ENCODE measurements at regions not wholly inside any gene's neighbourhood (a gene's known extent, or its start where the extent isn't known, plus 50 kb on each side); places are given as distances from the start of the nearest gene placed in this dataset.

- Histone ChIP-seq H3K27ac (ENCODE audit: low read length) (no peak overlapping the region), H3K36me3 (ENCODE audit: control insufficient read depth, insufficient read depth, low read length) (no peaks in the 10 kb centered on the region), H3K9me3 (replicated peaks; ENCODE audit: control insufficient read depth, low read depth, low read length) (no peaks in the 10 kb centered on the region), H3K4me1 (ENCODE audit: control insufficient read depth, insufficient read depth, low read length) (no peaks in the 10 kb centered on the region), H3K27me3 (ENCODE audit: control insufficient read depth, insufficient read depth, low read length) (no peaks in the 10 kb centered on the region), H3K4me3 (ENCODE audit: low read length) (no peak overlapping the region)
- peak; percentile 63 for DNase-seq
- no CpG with 5 or more reads among the region's 3 CpGs for WGBS (ENCODE audit: insufficient coverage)
These were observed 664.7 kb upstream of the NEGR1 start for GRCh38 chr1:72946903-72947499.

- Histone ChIP-seq H3K4me3 (ENCODE audit: low read length) (no peak overlapping the region), H3K27ac (ENCODE audit: low read length) (peak overlapping the region; percentile 33), H3K36me3 (ENCODE audit: control insufficient read depth, insufficient read depth, low read length) (no peaks in the 10 kb centered on the region), H3K4me1 (ENCODE audit: control insufficient read depth, insufficient read depth, low read length) (no peaks in the 10 kb centered on the region), H3K9me3 (replicated peaks; ENCODE audit: control insufficient read depth, low read depth, low read length) (no peaks in the 10 kb centered on the region), H3K27me3 (ENCODE audit: control insufficient read depth, insufficient read depth, low read length) (no peaks in the 10 kb centered on the region)
- DNase-seq = peak; percentile 89
- WGBS (ENCODE audit: insufficient coverage) = no CpG with 5 or more reads among the region's 2 CpGs
These were observed 659.7 kb upstream of the NEGR1 start for GRCh38 chr1:72942008-72942407.

DNA sequence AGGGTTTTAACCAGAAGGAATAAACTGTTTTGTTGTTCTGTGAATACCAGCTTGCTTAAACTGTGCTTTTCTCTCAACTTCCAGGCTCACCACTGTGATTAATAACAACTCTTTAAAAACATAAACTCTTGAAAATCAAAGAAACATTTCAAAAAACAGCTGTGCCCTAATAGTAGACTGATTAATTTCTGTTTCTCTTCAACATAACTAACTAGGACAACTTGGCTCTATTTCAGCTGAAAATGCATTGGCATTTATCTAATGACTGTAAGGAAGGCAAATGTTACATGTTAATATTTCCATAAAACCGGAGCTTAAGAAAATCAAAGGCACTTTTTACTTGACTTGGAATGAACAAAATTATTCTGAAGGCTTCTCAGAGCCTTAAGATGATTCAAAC lies 656.1 kb upstream of the NEGR1 start:
- no peak for DNase-seq
- Histone ChIP-seq H3K27ac (ENCODE audit: low read length) (no peak overlapping the region), H3K4me3 (ENCODE audit: low read length) (no peak overlapping the region), H3K9me3 (replicated peaks; ENCODE audit: control insufficient read depth, low read depth, low read length) (no peaks in the 10 kb centered on the region), H3K4me1 (ENCODE audit: control insufficient read depth, insufficient read depth, low read length) (no peaks in the 10 kb centered on the region), H3K27me3 (ENCODE audit: control insufficient read depth, insufficient read depth, low read length) (no peaks in the 10 kb centered on the region), H3K36me3 (ENCODE audit: control insufficient read depth, insufficient read depth, low read length) (no peaks in the 10 kb centered on the region)
- WGBS (ENCODE audit: insufficient coverage) = no CpG with 5 or more reads among the region's 1 CpG

DNA sequence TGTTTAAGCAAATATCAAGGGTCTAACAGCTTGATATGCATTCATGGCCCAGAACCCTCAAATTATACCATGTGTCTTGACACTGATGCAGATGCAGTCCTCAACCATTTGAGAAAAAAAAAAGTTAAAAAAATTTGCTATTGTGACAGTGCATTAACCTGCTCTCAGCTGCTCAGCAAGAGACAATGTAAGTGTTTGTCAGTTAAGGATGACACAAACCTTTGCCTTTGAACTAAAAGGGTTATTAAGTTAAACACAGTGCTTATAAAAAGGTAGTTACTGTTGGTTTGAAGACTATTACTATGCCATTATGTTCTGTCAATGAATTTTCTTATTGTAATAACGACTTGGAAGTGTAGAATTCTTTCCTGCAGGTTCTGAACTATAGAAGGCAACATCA lies 655.6 kb upstream of the NEGR1 start:
- H3K4me3 ChIP-seq (ENCODE audit: low read length) = no peak overlapping the region
- WGBS (ENCODE audit: insufficient coverage) = no CpG with 5 or more reads among the region's 1 CpG
- no peaks in the 10 kb centered on the region for H3K9me3 ChIP-seq (replicated peaks; ENCODE audit: control insufficient read depth, low read depth, low read length)
- H3K27me3 ChIP-seq (ENCODE audit: control insufficient read depth, insufficient read depth, low read length) = no peaks in the 10 kb centered on the region
- no peak for DNase-seq
- no peaks in the 10 kb centered on the region for H3K36me3 ChIP-seq (ENCODE audit: control insufficient read depth, insufficient read depth, low read length)
- H3K4me1 ChIP-seq (ENCODE audit: control insufficient read depth, insufficient read depth, low read length) = no peaks in the 10 kb centered on the region
- H3K27ac ChIP-seq (ENCODE audit: low read length) = no peak overlapping the region

DNA sequence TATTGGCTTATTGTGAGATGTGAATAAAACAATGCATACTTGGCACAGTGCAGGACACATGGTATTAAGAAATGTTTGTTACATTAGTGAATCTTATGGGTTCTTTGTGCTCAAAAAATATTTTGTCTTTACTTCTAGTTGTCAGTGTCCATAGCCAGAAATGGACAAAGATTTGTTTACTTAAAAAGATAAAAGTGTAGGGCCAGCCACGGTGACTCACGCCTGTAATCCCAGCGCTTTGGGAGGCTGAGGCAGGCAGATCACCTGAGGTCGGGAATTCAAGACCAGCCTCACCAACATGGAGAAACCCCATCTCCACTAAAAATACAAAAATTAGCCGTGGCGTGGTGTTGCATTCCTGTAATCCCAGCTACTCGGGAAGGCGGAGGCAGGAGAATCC lies 654.6 kb upstream of the NEGR1 start:
- H3K4me1 ChIP-seq (ENCODE audit: control insufficient read depth, insufficient read depth, low read length) = no peaks in the 10 kb centered on the region
- peaks cover 1% of the 10 kb centered on the region for H3K9me3 ChIP-seq (replicated peaks; ENCODE audit: control insufficient read depth, low read depth, low read length)
- H3K4me3 ChIP-seq (ENCODE audit: low read length) = no peak overlapping the region
- 91% methylated on average over 4 of the region's 8 CpGs for WGBS (ENCODE audit: insufficient coverage)
- no peak for DNase-seq
- no peaks in the 10 kb centered on the region for H3K36me3 ChIP-seq (ENCODE audit: control insufficient read depth, insufficient read depth, low read length)
- H3K27ac ChIP-seq (ENCODE audit: low read length) = no peak overlapping the region
- H3K27me3 ChIP-seq (ENCODE audit: control insufficient read depth, insufficient read depth, low read length) = no peaks in the 10 kb centered on the region

DNA sequence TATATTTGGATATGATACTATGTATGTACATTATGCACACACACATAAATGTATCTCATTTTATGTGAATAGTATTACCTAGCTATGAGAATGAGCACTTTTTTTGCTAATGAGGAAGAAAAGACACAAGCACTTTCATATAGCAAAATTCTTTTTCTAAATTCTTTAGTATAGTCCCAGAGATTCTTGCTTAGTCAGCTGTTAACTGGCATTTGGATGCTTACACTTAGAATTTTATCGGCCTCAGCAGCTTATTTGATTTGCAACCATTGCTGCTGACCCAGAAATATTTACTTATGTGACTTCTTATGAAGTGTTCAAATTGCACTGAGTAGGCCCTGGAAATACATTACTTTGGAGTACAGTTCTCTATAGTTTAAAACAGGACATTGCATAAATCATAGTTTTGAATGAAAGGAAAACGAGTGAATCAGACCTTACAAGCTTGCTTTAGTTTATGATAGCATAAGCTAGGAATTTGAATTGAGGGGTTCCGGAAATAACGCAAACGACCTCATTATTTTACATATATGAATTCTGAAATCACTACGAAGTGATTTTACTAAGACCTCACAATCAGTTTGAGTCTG lies 653.9 kb upstream of the NEGR1 start:
- WGBS (ENCODE audit: insufficient coverage) = no CpG with 5 or more reads among the region's 6 CpGs
- Histone ChIP-seq H3K4me3 (ENCODE audit: low read length) (no peak overlapping the region), H3K27ac (ENCODE audit: low read length) (no peak overlapping the region), H3K36me3 (ENCODE audit: control insufficient read depth, insufficient read depth, low read length) (no peaks in the 10 kb centered on the region), H3K9me3 (replicated peaks; ENCODE audit: control insufficient read depth, low read depth, low read length) (peaks cover 2% of the 10 kb centered on the region), H3K4me1 (ENCODE audit: control insufficient read depth, insufficient read depth, low read length) (no peaks in the 10 kb centered on the region), H3K27me3 (ENCODE audit: control insufficient read depth, insufficient read depth, low read length) (no peaks in the 10 kb centered on the region)
- DNase-seq = no peak

DNA sequence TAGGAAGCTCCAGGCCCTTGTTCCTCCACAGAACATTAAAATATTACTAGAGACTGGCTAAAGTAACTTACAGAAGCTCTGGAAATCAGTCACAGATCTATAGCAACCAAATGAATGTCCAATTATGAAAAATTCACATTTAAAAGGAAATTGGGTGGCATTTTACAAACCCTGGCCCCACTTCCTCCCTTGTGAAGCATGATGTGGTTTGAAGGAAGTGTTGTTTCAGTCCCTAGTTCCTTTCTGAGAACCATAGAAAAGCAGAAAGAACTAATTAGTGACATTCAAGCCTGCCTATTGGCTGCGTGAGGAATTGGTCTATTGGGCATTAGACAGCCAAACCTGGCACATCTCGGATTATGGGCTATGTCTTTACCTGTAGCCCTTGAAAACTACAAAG lies 649.7 kb upstream of the NEGR1 start:
- H3K27me3 ChIP-seq (ENCODE audit: control insufficient read depth, insufficient read depth, low read length) = no peaks in the 10 kb centered on the region
- peaks cover 2% of the 10 kb centered on the region for H3K9me3 ChIP-seq (replicated peaks; ENCODE audit: control insufficient read depth, low read depth, low read length)
- H3K4me1 ChIP-seq (ENCODE audit: control insufficient read depth, insufficient read depth, low read length) = no peaks in the 10 kb centered on the region
- H3K27ac ChIP-seq (ENCODE audit: low read length) = no peak overlapping the region
- 100% methylated on average over 1 of the region's 2 CpGs for WGBS (ENCODE audit: insufficient coverage)
- no peak for DNase-seq
- H3K4me3 ChIP-seq (ENCODE audit: low read length) = no peak overlapping the region
- H3K36me3 ChIP-seq (ENCODE audit: control insufficient read depth, insufficient read depth, low read length) = no peaks in the 10 kb centered on the region

DNA sequence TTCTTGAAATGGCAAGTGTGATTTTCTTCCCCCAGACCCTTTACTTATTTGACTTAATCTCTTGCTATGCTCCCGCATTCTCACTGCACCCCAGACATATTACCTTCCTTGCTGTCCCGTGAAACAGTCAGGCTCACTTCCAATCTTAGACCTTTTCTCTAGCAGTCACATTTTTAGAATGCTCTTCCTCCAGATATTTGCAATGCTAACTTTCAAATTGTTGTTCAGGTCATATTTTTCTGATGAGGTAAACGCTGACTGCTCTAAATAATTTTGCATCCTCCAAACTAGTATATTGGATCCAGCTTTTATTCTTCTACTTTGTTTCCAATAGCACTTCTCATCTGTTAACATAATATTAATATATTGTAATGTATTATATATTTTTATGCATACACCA lies 648.2 kb upstream of the NEGR1 start:
- Histone ChIP-seq H3K36me3 (ENCODE audit: control insufficient read depth, insufficient read depth, low read length) (no peaks in the 10 kb centered on the region), H3K9me3 (replicated peaks; ENCODE audit: control insufficient read depth, low read depth, low read length) (peaks cover 2% of the 10 kb centered on the region), H3K27ac (ENCODE audit: low read length) (no peak overlapping the region), H3K4me1 (ENCODE audit: control insufficient read depth, insufficient read depth, low read length) (no peaks in the 10 kb centered on the region), H3K4me3 (ENCODE audit: low read length) (no peak overlapping the region), H3K27me3 (ENCODE audit: control insufficient read depth, insufficient read depth, low read length) (no peaks in the 10 kb centered on the region)
- WGBS (ENCODE audit: insufficient coverage) = 80% methylated on average over 1 of the region's 3 CpGs
- peak; percentile 40 for DNase-seq

DNA sequence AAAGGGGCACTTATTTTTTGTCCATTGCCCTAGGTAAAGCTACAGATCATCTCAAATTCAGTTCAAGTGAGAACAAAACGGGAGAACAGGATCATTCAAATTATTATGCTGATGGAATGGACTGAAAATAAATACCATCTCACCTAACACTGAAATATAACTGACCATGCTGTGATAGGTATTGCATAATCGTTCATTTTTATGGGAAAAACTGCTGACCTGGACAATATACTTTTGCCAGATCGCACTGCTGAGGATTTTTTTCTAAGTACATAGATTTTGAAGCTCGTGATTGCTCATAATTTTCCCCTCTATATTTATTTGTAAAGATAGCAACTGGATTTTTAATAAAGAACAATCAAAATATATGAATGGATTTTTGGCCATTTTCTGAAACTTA lies 636.6 kb upstream of the NEGR1 start:
- no peak for DNase-seq
- H3K36me3 ChIP-seq (ENCODE audit: control insufficient read depth, insufficient read depth, low read length) = no peaks in the 10 kb centered on the region
- H3K27ac ChIP-seq (ENCODE audit: low read length) = no peak overlapping the region
- no CpG with 5 or more reads among the region's 4 CpGs for WGBS (ENCODE audit: insufficient coverage)
- no peak overlapping the region for H3K4me3 ChIP-seq (ENCODE audit: low read length)
- H3K4me1 ChIP-seq (ENCODE audit: control insufficient read depth, insufficient read depth, low read length) = no peaks in the 10 kb centered on the region
- no peaks in the 10 kb centered on the region for H3K9me3 ChIP-seq (replicated peaks; ENCODE audit: control insufficient read depth, low read depth, low read length)
- H3K27me3 ChIP-seq (ENCODE audit: control insufficient read depth, insufficient read depth, low read length) = no peaks in the 10 kb centered on the region

DNA sequence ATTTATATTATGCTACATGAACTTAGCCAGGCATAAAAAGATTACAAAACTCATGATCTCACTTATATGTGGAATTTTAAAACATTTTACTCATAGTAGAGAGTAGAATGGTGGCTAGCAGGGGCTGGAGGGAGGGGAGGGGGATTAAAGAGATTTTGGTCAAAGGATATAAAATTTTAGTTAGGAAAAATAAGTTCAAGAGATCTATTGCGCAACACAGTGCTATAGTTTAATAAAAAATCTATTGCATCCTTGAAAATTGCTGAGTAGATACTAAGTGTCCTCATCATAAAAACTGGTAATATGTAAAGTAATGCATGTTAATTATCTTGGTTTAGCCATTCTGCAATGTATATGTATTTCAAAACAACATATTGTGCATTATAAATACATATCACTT lies 635.6 kb upstream of the NEGR1 start:
- Histone ChIP-seq H3K9me3 (replicated peaks; ENCODE audit: control insufficient read depth, low read depth, low read length) (no peaks in the 10 kb centered on the region), H3K27me3 (ENCODE audit: control insufficient read depth, insufficient read depth, low read length) (no peaks in the 10 kb centered on the region), H3K4me1 (ENCODE audit: control insufficient read depth, insufficient read depth, low read length) (no peaks in the 10 kb centered on the region), H3K27ac (ENCODE audit: low read length) (no peak overlapping the region), H3K4me3 (ENCODE audit: low read length) (no peak overlapping the region), H3K36me3 (ENCODE audit: control insufficient read depth, insufficient read depth, low read length) (no peaks in the 10 kb centered on the region)
- DNase-seq = no peak
- no CpG with 5 or more reads among the region's 1 CpG for WGBS (ENCODE audit: insufficient coverage)

DNA sequence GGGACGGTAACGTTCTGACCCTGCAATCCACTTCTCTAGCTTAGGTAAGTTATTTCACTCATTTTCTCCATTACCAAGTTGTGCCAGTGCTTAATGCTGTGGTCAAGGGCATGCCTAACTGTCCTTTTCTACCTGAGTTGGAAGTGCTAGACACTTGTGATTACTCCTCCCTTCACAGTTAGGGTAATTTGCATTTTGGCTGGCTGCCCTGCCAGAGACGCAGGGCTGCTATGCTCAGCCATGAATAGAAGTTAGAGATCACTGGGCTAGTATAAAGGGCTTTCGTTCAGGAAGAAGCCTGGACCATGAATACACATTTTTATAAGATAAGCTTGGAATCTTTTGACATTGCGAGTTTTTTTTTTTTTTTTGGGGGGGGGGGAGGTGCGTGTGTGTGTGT lies 633.2 kb upstream of the NEGR1 start:
- Histone ChIP-seq H3K4me3 (ENCODE audit: low read length) (no peak overlapping the region), H3K9me3 (replicated peaks; ENCODE audit: control insufficient read depth, low read depth, low read length) (no peaks in the 10 kb centered on the region), H3K27ac (ENCODE audit: low read length) (no peak overlapping the region), H3K36me3 (ENCODE audit: control insufficient read depth, insufficient read depth, low read length) (no peaks in the 10 kb centered on the region), H3K4me1 (ENCODE audit: control insufficient read depth, insufficient read depth, low read length) (no peaks in the 10 kb centered on the region), H3K27me3 (ENCODE audit: control insufficient read depth, insufficient read depth, low read length) (no peaks in the 10 kb centered on the region)
- WGBS (ENCODE audit: insufficient coverage) = 50% methylated on average over 2 of the region's 6 CpGs
- no peak for DNase-seq
